Osteoblast (primary cell): ENCODE measurements at regions not wholly inside any gene's neighbourhood (a gene's known extent, or its start where the extent isn't known, plus 50 kb on each side); places are given as distances from the start of the nearest gene placed in this dataset.

Experiments
- DNase-seq: peaks from one replicate; pipeline ENCODE4 v3.0.0; 2011; ENCODE audit warnings: low spot score, mixed read lengths; ENCODE audit not compliant: insufficient read length; ENCODE audit errors: missing footprints
- H2AFZ ChIP-seq: 2 replicates; pipeline ENCODE4 v1.6.0; 2011; ENCODE audit warnings: mild to moderate bottlenecking, low read length
- H3K27ac ChIP-seq: 2 replicates; pipeline ENCODE4 v1.5.1; 2011; ENCODE audit warnings: mild to moderate bottlenecking, low read depth, low read length, moderate library complexity
- H3K27me3 ChIP-seq: 2 replicates; pipeline ENCODE4 v1.6.0; 2012; ENCODE audit warnings: mild to moderate bottlenecking, control low read depth, inconsistent platforms, low read length, moderate library complexity; ENCODE audit not compliant: insufficient read depth
- H3K36me3 ChIP-seq: 2 replicates; pipeline ENCODE4 v1.5.1; 2011; ENCODE audit warnings: mild to moderate bottlenecking, low read length, control low read depth, moderate library complexity; ENCODE audit not compliant: insufficient read depth
- H3K4me1 ChIP-seq: 2 replicates; pipeline ENCODE4 v1.5.1; 2011; ENCODE audit warnings: mild to moderate bottlenecking, low read length, control low read depth, moderate library complexity; ENCODE audit not compliant: insufficient read depth
- H3K4me2 ChIP-seq: 2 replicates; pipeline ENCODE4 v1.6.0; 2011; ENCODE audit warnings: mild to moderate bottlenecking, low read length; ENCODE audit not compliant: insufficient read depth
- H3K4me3 ChIP-seq: fragments of 200-600 bp; sonication (generic); 3 replicates; pipeline ENCODE4 v1.5.1; 2012; ENCODE audit warnings: mild to moderate bottlenecking, low read length, inconsistent platforms; ENCODE audit not compliant: insufficient read depth
- H3K79me2 ChIP-seq: 2 replicates; pipeline ENCODE4 v1.6.0; 2012; ENCODE audit warnings: mild to moderate bottlenecking, low read length, control low read depth, inconsistent platforms; ENCODE audit not compliant: insufficient read depth
- H3K9me3 ChIP-seq: 2 replicates; pipeline ENCODE4 v1.5.1; 2011; ENCODE audit warnings: low read depth, low read length, control low read depth
- H4K20me1 ChIP-seq: 2 replicates; pipeline ENCODE4 v1.6.0; 2012; ENCODE audit warnings: mild to moderate bottlenecking, low read length, control low read depth; ENCODE audit not compliant: insufficient read depth
- TF ChIP-seq, protein P1 (sequence below): IDR thresholded peaks from 2 replicates; pipeline ENCODE4 v1.5.1; 2011; ENCODE audit warnings: mild to moderate bottlenecking, low read depth, low read length, moderate library complexity; ENCODE audit errors: extremely low read depth

DNA sequence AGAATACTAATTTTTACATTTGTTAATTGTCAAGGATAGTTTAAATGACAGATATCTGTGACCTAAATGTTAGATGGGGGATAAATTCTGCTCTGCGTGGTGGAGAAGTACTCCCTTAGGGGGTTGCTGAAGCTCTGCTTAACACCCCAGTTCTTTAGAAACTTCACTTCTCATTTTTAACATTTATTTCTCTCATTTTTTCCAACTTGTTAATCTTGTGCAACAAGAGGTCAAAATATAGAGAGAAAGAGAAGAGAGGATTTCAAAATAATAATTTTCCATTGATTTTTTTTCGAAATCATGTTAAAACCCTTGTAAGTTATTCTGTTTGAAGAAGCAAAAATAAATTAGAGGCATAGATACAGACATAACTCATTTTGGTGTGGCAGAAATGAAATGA is 61.3 kb upstream of the SLC8A1 start:
- Histone ChIP-seq H3K4me2 (no peak overlapping the region), H2AFZ (no peak overlapping the region), H3K4me1 (peaks cover 11% of the 10 kb centered on the region), H3K27ac (no peak overlapping the region), H3K79me2 (no peaks in the 10 kb centered on the region), H3K9me3 (no peaks in the 10 kb centered on the region), H3K36me3 (no peaks in the 10 kb centered on the region), H3K4me3 (no peak overlapping the region), H3K27me3 (no peaks in the 10 kb centered on the region), H4K20me1 (no peaks in the 10 kb centered on the region)
- TF ChIP-seq, protein P1, sequence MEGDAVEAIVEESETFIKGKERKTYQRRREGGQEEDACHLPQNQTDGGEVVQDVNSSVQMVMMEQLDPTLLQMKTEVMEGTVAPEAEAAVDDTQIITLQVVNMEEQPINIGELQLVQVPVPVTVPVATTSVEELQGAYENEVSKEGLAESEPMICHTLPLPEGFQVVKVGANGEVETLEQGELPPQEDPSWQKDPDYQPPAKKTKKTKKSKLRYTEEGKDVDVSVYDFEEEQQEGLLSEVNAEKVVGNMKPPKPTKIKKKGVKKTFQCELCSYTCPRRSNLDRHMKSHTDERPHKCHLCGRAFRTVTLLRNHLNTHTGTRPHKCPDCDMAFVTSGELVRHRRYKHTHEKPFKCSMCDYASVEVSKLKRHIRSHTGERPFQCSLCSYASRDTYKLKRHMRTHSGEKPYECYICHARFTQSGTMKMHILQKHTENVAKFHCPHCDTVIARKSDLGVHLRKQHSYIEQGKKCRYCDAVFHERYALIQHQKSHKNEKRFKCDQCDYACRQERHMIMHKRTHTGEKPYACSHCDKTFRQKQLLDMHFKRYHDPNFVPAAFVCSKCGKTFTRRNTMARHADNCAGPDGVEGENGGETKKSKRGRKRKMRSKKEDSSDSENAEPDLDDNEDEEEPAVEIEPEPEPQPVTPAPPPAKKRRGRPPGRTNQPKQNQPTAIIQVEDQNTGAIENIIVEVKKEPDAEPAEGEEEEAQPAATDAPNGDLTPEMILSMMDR: no peak
- DNase-seq: no peak

DNA sequence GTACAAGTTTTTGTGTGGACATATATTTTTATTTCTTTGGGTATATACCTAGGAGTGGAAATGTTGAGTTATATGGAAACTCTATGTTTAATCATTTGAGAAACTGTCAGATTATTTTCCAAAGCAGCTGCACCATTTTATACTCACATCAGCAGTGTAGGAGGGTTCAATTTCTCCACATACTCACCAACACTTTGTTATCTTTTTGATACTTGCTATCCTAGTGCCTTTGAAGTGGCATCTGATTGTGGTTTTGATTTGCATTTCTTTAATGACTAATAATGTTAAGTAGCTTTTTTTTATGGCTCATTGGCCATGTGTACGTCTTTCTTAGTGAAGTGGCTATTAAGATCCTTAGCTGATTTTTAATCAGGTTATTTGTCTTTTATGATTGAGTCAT is 64.7 kb upstream of the SLC8A1 start:
- no peaks in the 10 kb centered on the region for H3K36me3 ChIP-seq
- H3K79me2 ChIP-seq: no peaks in the 10 kb centered on the region
- TF ChIP-seq, protein P1: no peak
- DNase-seq: no peak
- H3K27ac ChIP-seq: no peak overlapping the region
- no peak overlapping the region for H3K4me3 ChIP-seq
- no peaks in the 10 kb centered on the region for H3K9me3 ChIP-seq
- no peaks in the 10 kb centered on the region for H3K27me3 ChIP-seq
- H2AFZ ChIP-seq: no peak overlapping the region
- peaks cover 5% of the 10 kb centered on the region for H3K4me1 ChIP-seq
- no peaks in the 10 kb centered on the region for H4K20me1 ChIP-seq
- H3K4me2 ChIP-seq: no peak overlapping the region

DNA sequence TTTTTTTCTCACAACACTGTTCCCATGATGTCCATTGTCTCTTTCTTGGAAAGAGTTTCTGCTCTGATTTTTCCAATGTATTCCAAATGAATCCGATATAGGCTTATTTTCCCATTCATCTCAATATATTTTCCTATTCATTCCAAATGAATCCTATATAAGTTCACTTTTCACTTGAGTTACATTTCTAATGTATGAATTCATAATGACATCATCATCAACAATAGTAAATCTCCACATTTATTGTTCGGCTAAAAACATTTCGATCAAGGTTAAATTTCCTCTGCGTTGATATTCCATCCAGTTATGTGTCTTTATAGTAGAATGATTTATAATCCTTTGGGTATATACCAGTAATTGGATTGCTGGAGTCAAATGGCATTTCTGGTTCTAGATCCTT is 76.7 kb upstream of the SLC8A1 start:
- TF ChIP-seq, protein P1: no peak

DNA sequence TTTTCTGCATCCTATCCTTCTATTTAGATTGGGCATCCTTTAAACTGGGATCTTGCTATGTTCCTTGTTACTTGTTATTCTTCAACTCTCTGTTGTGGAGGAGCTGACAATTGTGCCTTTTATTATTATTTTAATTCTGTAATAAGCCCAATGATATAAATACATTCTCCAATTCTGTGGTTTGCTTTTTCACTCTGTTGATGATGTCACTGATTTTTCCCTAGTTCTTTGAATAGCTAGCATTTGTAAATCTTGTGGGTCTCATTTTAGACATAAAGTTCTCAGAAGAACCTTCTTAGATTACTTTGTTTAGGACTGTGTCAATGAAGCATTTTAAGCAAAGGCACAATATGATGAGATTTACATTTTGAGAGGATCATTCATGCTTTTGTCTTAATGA is 79.5 kb upstream of the SLC8A1 start:
- DNase-seq: no peak
- Histone ChIP-seq H2AFZ (no peak overlapping the region), H3K4me1 (no peaks in the 10 kb centered on the region), H3K79me2 (no peaks in the 10 kb centered on the region), H3K4me2 (no peak overlapping the region), H3K27me3 (no peaks in the 10 kb centered on the region), H3K36me3 (no peaks in the 10 kb centered on the region), H3K27ac (no peak overlapping the region), H3K9me3 (no peaks in the 10 kb centered on the region), H4K20me1 (no peaks in the 10 kb centered on the region), H3K4me3 (no peak overlapping the region)
- TF ChIP-seq, protein P1: no peak

More for the DNA sequence above, 76.7 kb upstream of the SLC8A1 start:
- Histone ChIP-seq H3K4me1 (no peaks in the 10 kb centered on the region), H3K27me3 (no peaks in the 10 kb centered on the region), H3K4me3 (no peak overlapping the region), H3K79me2 (no peaks in the 10 kb centered on the region), H2AFZ (no peak overlapping the region), H3K27ac (no peak overlapping the region), H3K4me2 (no peak overlapping the region), H3K36me3 (no peaks in the 10 kb centered on the region), H4K20me1 (no peaks in the 10 kb centered on the region), H3K9me3 (no peaks in the 10 kb centered on the region)
- no peak for DNase-seq
